Spleen (tissue), 11 donors: ENCODE measurements at regions not wholly inside any gene's neighbourhood (a gene's known extent, or its start where the extent isn't known, plus 50 kb on each side); places are given as distances from the start of the nearest gene placed in this dataset.
"Not testable (repeated sequence)": the region's sequence is repeated elsewhere in the genome, so short reads cannot be mapped to it uniquely, and the experiment has no call there.

Experiments used
- DNase-seq: peaks from one replicate; pipeline ENCODE4 v3.0.0-alpha.2; 2020
- H3K27ac ChIP-seq, 8 donors: fragments of 200-600 bp; sonication (generic) in 7 of 8; 1 replicate in 4 of 8; 2 replicates in 4 of 8; pipeline versions ENCODE4 v1.5.0 to v1.8.0; 2016 to 2021; ENCODE audit warnings: inconsistent platforms in 4 of 8, mild to moderate bottlenecking in 4 of 8, moderate library complexity in 1 of 8
- H3K27me3 ChIP-seq, 7 donors: fragments of 200-600 bp; sonication (generic) in 6 of 7; replicated peaks in 1 of 7; 1 replicate in 4 of 7; 2 replicates in 3 of 7; pipeline versions ENCODE4 v1.5.0 to v1.8.0; 2016 to 2021; ENCODE audit warnings: inconsistent platforms in 3 of 7, mild to moderate bottlenecking in 1 of 7
- H3K36me3 ChIP-seq, 6 donors: fragments of 200-600 bp; sonication (generic) in 5 of 6; 1 replicate in 4 of 6; 2 replicates in 2 of 6; pipeline versions ENCODE4 v1.5.0 to v1.8.0; 2016 to 2021; ENCODE audit warnings: inconsistent platforms in 2 of 6
- H3K4me1 ChIP-seq, 6 donors: fragments of 200-600 bp; sonication (generic) in 5 of 6; 1 replicate in 3 of 6; 2 replicates in 3 of 6; pipeline versions ENCODE4 v1.5.0 to v1.8.0; 2016 to 2021; ENCODE audit warnings: inconsistent platforms in 3 of 6
- H3K4me3 ChIP-seq, 8 donors: fragments of 200-600 bp; sonication (generic) in 7 of 8; 1 replicate in 4 of 8; 2 replicates in 4 of 8; pipeline versions ENCODE4 v1.5.0 to v1.8.0; 2016 to 2021; ENCODE audit warnings: inconsistent platforms in 4 of 8, mild to moderate bottlenecking in 4 of 8, moderate library complexity in 2 of 8
- H3K9me3 ChIP-seq, 8 donors: fragments of 200-600 bp; sonication (generic) in 7 of 8; 1 replicate in 4 of 8; 2 replicates in 4 of 8; pipeline versions ENCODE4 v1.5.0 to v1.8.0; 2016 to 2021; ENCODE audit warnings: inconsistent platforms in 4 of 8
- WGBS, 5 donors: extraction: QIAGEN DNeasy Blood & Tissue Kit in 3 of 5; methylation state at CpG; one replicate each; pipeline versions ENCODE4 v1.1.5 to v1.1.7; 2013 to 2018; 5-methylcytosine and 5-hydroxymethylcytosine counted together
- intact Hi-C: fragments of 100-400 bp; cut with DNase I; formaldehyde crosslinking; loops from one replicate; pipeline ENCODE4 v1.15.0; 2023; ENCODE audit warnings: low total_unique reads
- donor health status: healthy with polysubstance abuse.
- donor health status: DM: no; HTN: no; CAD: no; lungs with moderate emphysema.
- donor health status: DM: no; HTN: no; CAD: no.
- donor health status: Bipolar disorder and iron deficiency.
- donor health status: healthy.
- donor health status: DM: no; HTN: no; CAD: no.
- donor health status: DM: yes; HTN: yes; CAD: no.

GRCh38 chrX:222800-223513 is 58.2 kb upstream of the PLCXD1 start:
- H3K4me3 ChIP-seq, H3K27ac ChIP-seq, H3K27me3 ChIP-seq, H3K36me3 ChIP-seq, intact Hi-C loops, H3K4me1 ChIP-seq, DNase-seq, H3K9me3 ChIP-seq: not testable (repeated sequence)
- WGBS, 5 donors = no CpG with 5 or more reads among the region's 11 CpGs

GRCh38 chrX:223514-223854 is 57.7 kb upstream of the PLCXD1 start:
- DNase-seq, H3K27ac ChIP-seq, H3K36me3 ChIP-seq, intact Hi-C loops, H3K4me1 ChIP-seq, H3K27me3 ChIP-seq, H3K9me3 ChIP-seq, H3K4me3 ChIP-seq: not testable (repeated sequence)
- no CpG with 5 or more reads among the region's 7 CpGs for WGBS, 5 donors

- intact Hi-C loops, H3K4me1 ChIP-seq, H3K4me3 ChIP-seq, H3K9me3 ChIP-seq, H3K36me3 ChIP-seq, H3K27ac ChIP-seq, H3K27me3 ChIP-seq: not testable (repeated sequence)
- WGBS, 5 donors = 5 to 78% methylated on average over 9 to 16 of the region's 47 CpGs; no CpG with 5 or more reads in 3 of the 5 donors
- DNase-seq = peak; percentile 37
These were observed 54.6 kb upstream of the PLCXD1 start for GRCh38 chrX:226474-227164.

- H3K4me3 ChIP-seq, H3K4me1 ChIP-seq, H3K36me3 ChIP-seq, intact Hi-C loops, H3K27me3 ChIP-seq, H3K27ac ChIP-seq, DNase-seq, H3K9me3 ChIP-seq: not testable (repeated sequence)
- no CpG with 5 or more reads among the region's 23 CpGs for WGBS, 5 donors
These were observed 53.8 kb upstream of the PLCXD1 start for GRCh38 chrX:227396-227795.
